PFSK-1 (cell line): ENCODE measurements at regions not wholly inside any gene's neighbourhood (a gene's known extent, or its start where the extent isn't known, plus 50 kb on each side); places are given as distances from the start of the nearest gene placed in this dataset.

Experiments used
- FOXP2 ChIP-seq: optimal IDR thresholded peaks from 2 replicates; pipeline ENCODE3; 2011; ENCODE audit warnings: borderline replicate concordance, control low read depth, inconsistent platforms; ENCODE audit not compliant: insufficient read depth; ENCODE audit errors: extremely low read length, extremely low read depth
- POLR2AphosphoS5 ChIP-seq: IDR thresholded peaks from 2 replicates; pipeline ENCODE4 v1.6.1; 2012; ENCODE audit warnings: low read depth, mild to moderate bottlenecking, control low read depth, low read length, moderate library complexity
- SIN3A ChIP-seq: IDR thresholded peaks from 2 replicates; pipeline ENCODE4 v1.6.1; 2012; ENCODE audit warnings: mild to moderate bottlenecking, low read length, moderate library complexity, borderline replicate concordance; ENCODE audit not compliant: insufficient read depth
- TAF1 ChIP-seq: IDR thresholded peaks from 2 replicates; pipeline ENCODE4 v1.6.1; 2012; ENCODE audit warnings: low read length, control low read depth, borderline replicate concordance; ENCODE audit not compliant: insufficient read depth
- TF ChIP-seq, protein P1 (sequence below), 2 experiments: IDR thresholded peaks; 2 replicates each; pipeline versions ENCODE4 v1.6.1 to v1.8.0; 2011 to 2012; ENCODE audit warnings: low read depth in 2 of 2, low read length in 2 of 2, control low read depth in 1 of 2, inconsistent platforms in 1 of 2, mild to moderate bottlenecking in 1 of 2, moderate library complexity in 1 of 2; ENCODE audit not compliant: insufficient read depth in 1 of 2

DNA sequence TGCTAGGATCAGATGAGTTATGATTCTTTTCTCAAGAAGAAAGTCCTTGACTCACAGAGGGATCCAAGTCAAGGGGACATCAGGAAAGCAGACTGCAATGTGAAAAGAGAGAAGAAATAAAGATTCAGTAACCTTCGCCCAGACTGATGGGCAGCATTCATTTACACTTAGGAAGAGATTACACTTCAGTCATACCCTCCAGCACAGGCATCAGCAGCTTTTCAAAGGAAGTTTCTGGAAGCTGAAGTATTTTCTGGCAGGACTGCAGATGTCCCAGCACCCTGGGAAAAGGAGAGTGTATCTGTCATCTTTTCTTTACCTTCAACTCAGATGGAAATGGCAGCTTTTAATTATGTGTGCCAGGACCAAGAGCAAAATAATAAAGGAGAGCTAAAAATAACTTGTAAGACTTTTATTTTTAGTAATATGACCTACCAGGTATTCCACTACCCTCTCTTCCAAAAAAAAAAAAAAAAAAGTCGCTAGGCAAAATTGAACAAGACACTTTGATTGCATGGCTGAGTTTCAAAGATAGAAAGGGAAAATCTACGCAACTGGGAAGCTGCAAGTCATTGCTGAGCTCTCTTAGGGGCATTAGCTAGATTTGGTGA, 712.1 kb downstream of the EPM2A start:
- TF ChIP-seq POLR2AphosphoS5 (no peak), SIN3A (no peak), TAF1 (no peak), FOXP2 (no peak)
- TF ChIP-seq, protein P1, sequence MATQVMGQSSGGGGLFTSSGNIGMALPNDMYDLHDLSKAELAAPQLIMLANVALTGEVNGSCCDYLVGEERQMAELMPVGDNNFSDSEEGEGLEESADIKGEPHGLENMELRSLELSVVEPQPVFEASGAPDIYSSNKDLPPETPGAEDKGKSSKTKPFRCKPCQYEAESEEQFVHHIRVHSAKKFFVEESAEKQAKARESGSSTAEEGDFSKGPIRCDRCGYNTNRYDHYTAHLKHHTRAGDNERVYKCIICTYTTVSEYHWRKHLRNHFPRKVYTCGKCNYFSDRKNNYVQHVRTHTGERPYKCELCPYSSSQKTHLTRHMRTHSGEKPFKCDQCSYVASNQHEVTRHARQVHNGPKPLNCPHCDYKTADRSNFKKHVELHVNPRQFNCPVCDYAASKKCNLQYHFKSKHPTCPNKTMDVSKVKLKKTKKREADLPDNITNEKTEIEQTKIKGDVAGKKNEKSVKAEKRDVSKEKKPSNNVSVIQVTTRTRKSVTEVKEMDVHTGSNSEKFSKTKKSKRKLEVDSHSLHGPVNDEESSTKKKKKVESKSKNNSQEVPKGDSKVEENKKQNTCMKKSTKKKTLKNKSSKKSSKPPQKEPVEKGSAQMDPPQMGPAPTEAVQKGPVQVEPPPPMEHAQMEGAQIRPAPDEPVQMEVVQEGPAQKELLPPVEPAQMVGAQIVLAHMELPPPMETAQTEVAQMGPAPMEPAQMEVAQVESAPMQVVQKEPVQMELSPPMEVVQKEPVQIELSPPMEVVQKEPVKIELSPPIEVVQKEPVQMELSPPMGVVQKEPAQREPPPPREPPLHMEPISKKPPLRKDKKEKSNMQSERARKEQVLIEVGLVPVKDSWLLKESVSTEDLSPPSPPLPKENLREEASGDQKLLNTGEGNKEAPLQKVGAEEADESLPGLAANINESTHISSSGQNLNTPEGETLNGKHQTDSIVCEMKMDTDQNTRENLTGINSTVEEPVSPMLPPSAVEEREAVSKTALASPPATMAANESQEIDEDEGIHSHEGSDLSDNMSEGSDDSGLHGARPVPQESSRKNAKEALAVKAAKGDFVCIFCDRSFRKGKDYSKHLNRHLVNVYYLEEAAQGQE (IDR thresholded peaks at IDR 0.05; ENCODE audit: insufficient read depth in 1 of 2, low read depth in 2 of 2, low read length in 2 of 2): no peak
